ENCODE measurements at regions not wholly inside any gene's neighbourhood (a gene's known extent, or its start where the extent isn't known, plus 50 kb on each side); places are given as distances from the start of the nearest gene placed in this dataset.

- TF ChIP-seq SUZ12 (IDR thresholded peaks at IDR 0.05; ENCODE audit: extremely low read depth, insufficient read depth, insufficient read length) (no peak), ZNF274 (IDR thresholded peaks at IDR 0.05; ENCODE audit: low read depth, low read length) (no peak), YY1 (IDR thresholded peaks at IDR 0.05; ENCODE audit: insufficient read depth, insufficient read length) (no peak)
- no peaks in the 10 kb centered on the region for H3K36me3 ChIP-seq (ENCODE audit: insufficient read depth, insufficient read length, low read length)
- no peaks in the 10 kb centered on the region for H3K4me1 ChIP-seq (ENCODE audit: insufficient read depth, insufficient read length)
- H3K9me3 ChIP-seq (ENCODE audit: insufficient read depth, low read length) = 0 out of 2 replicates have a peak, but pooled peaks cover 7% of the 10 kb centered on the region
- H3K4me3 ChIP-seq (ENCODE audit: insufficient read length, low read depth) = no peak overlapping the region
- H3K9ac ChIP-seq (ENCODE audit: insufficient read length, low read depth) = no peak overlapping the region
- H3K27me3 ChIP-seq (ENCODE audit: insufficient read depth, insufficient read length) = no peaks in the 10 kb centered on the region
- DNase-seq (ENCODE audit: low read depth, low spot score) = no peak
These were observed 133.6 kb upstream of the PRICKLE2 start for GRCh38 chr3:64358853-64359252.

- DNase-seq (ENCODE audit: low read depth, low spot score) = no peak
- H3K9ac ChIP-seq (ENCODE audit: insufficient read length, low read depth) = no peak overlapping the region
- H3K4me3 ChIP-seq (ENCODE audit: insufficient read length, low read depth) = no peak overlapping the region
- H3K27me3 ChIP-seq (ENCODE audit: insufficient read depth, insufficient read length) = no peaks in the 10 kb centered on the region
- TF ChIP-seq SUZ12 (IDR thresholded peaks at IDR 0.05; ENCODE audit: extremely low read depth, insufficient read depth, insufficient read length) (no peak), YY1 (IDR thresholded peaks at IDR 0.05; ENCODE audit: insufficient read depth, insufficient read length) (no peak), ZNF274 (IDR thresholded peaks at IDR 0.05; ENCODE audit: low read depth, low read length) (no peak)
- H3K9me3 ChIP-seq (ENCODE audit: insufficient read depth, low read length) = 0 out of 2 replicates have a peak, but pooled peaks cover 7% of the 10 kb centered on the region
- H3K36me3 ChIP-seq (ENCODE audit: insufficient read depth, insufficient read length, low read length) = no peaks in the 10 kb centered on the region
- no peaks in the 10 kb centered on the region for H3K4me1 ChIP-seq (ENCODE audit: insufficient read depth, insufficient read length)
These were observed 132.9 kb upstream of the PRICKLE2 start for GRCh38 chr3:64358176-64358575.

GRCh38 chr3:64357481-64357880 lies 132.2 kb upstream of the PRICKLE2 start:
- Histone ChIP-seq H3K9ac (ENCODE audit: insufficient read length, low read depth) (no peak overlapping the region), H3K36me3 (ENCODE audit: insufficient read depth, insufficient read length, low read length) (no peaks in the 10 kb centered on the region), H3K27me3 (ENCODE audit: insufficient read depth, insufficient read length) (no peaks in the 10 kb centered on the region), H3K9me3 (ENCODE audit: insufficient read depth, low read length) (0 out of 2 replicates have a peak, but pooled peaks cover 7% of the 10 kb centered on the region), H3K4me3 (ENCODE audit: insufficient read length, low read depth) (no peak overlapping the region), H3K4me1 (ENCODE audit: insufficient read depth, insufficient read length) (no peaks in the 10 kb centered on the region)
- no peak for TF ChIP-seq YY1 (IDR thresholded peaks at IDR 0.05; ENCODE audit: insufficient read depth, insufficient read length)
- no peak for TF ChIP-seq SUZ12 (IDR thresholded peaks at IDR 0.05; ENCODE audit: extremely low read depth, insufficient read depth, insufficient read length)
- no peak for TF ChIP-seq ZNF274 (IDR thresholded peaks at IDR 0.05; ENCODE audit: low read depth, low read length)
- no peak for DNase-seq (ENCODE audit: low read depth, low spot score)

GRCh38 chr3:64355401-64355807 lies 130.1 kb upstream of the PRICKLE2 start:
- TF ChIP-seq SUZ12 (IDR thresholded peaks at IDR 0.05; ENCODE audit: extremely low read depth, insufficient read depth, insufficient read length) = no peak
- TF ChIP-seq YY1 (IDR thresholded peaks at IDR 0.05; ENCODE audit: insufficient read depth, insufficient read length) = no peak
- no peak for TF ChIP-seq ZNF274 (IDR thresholded peaks at IDR 0.05; ENCODE audit: low read depth, low read length)
- H3K4me3 ChIP-seq (ENCODE audit: insufficient read length, low read depth) = no peak overlapping the region
- 0 out of 2 replicates have a peak, but pooled peaks cover 7% of the 10 kb centered on the region for H3K9me3 ChIP-seq (ENCODE audit: insufficient read depth, low read length)
- no peak for DNase-seq (ENCODE audit: low read depth, low spot score)
- no peaks in the 10 kb centered on the region for H3K4me1 ChIP-seq (ENCODE audit: insufficient read depth, insufficient read length)
- H3K27me3 ChIP-seq (ENCODE audit: insufficient read depth, insufficient read length) = no peaks in the 10 kb centered on the region
- no peak overlapping the region for H3K9ac ChIP-seq (ENCODE audit: insufficient read length, low read depth)
- no peaks in the 10 kb centered on the region for H3K36me3 ChIP-seq (ENCODE audit: insufficient read depth, insufficient read length, low read length)

- H3K4me3 ChIP-seq (ENCODE audit: insufficient read length, low read depth) = no peak overlapping the region
- 0 out of 2 replicates have a peak, but pooled peaks cover 7% of the 10 kb centered on the region for H3K9me3 ChIP-seq (ENCODE audit: insufficient read depth, low read length)
- no peak for DNase-seq (ENCODE audit: low read depth, low spot score)
- H3K36me3 ChIP-seq (ENCODE audit: insufficient read depth, insufficient read length, low read length) = no peaks in the 10 kb centered on the region
- H3K4me1 ChIP-seq (ENCODE audit: insufficient read depth, insufficient read length) = no peaks in the 10 kb centered on the region
- H3K9ac ChIP-seq (ENCODE audit: insufficient read length, low read depth) = no peak overlapping the region
- TF ChIP-seq ZNF274 (IDR thresholded peaks at IDR 0.05; ENCODE audit: low read depth, low read length) (no peak), YY1 (IDR thresholded peaks at IDR 0.05; ENCODE audit: insufficient read depth, insufficient read length) (no peak), SUZ12 (IDR thresholded peaks at IDR 0.05; ENCODE audit: extremely low read depth, insufficient read depth, insufficient read length) (no peak)
- no peaks in the 10 kb centered on the region for H3K27me3 ChIP-seq (ENCODE audit: insufficient read depth, insufficient read length)
These were observed 129.7 kb upstream of the PRICKLE2 start for GRCh38 chr3:64354956-64355355.

GRCh38 chr3:64354221-64354620 lies 129.0 kb upstream of the PRICKLE2 start:
- TF ChIP-seq YY1 (IDR thresholded peaks at IDR 0.05; ENCODE audit: insufficient read depth, insufficient read length) (no peak), ZNF274 (IDR thresholded peaks at IDR 0.05; ENCODE audit: low read depth, low read length) (no peak), SUZ12 (IDR thresholded peaks at IDR 0.05; ENCODE audit: extremely low read depth, insufficient read depth, insufficient read length) (no peak)
- H3K9me3 ChIP-seq (ENCODE audit: insufficient read depth, low read length) = 0 out of 2 replicates have a peak, but pooled peaks cover 7% of the 10 kb centered on the region
- no peak for DNase-seq (ENCODE audit: low read depth, low spot score)

GRCh38 chr3:64353226-64353625 lies 128.0 kb upstream of the PRICKLE2 start:
- no peak overlapping the region for H3K4me3 ChIP-seq (ENCODE audit: insufficient read length, low read depth)
- DNase-seq (ENCODE audit: low read depth, low spot score) = no peak
- H3K4me1 ChIP-seq (ENCODE audit: insufficient read depth, insufficient read length) = no peaks in the 10 kb centered on the region
- H3K9ac ChIP-seq (ENCODE audit: insufficient read length, low read depth) = no peak overlapping the region
- TF ChIP-seq ZNF274 (IDR thresholded peaks at IDR 0.05; ENCODE audit: low read depth, low read length) = no peak
- TF ChIP-seq SUZ12 (IDR thresholded peaks at IDR 0.05; ENCODE audit: extremely low read depth, insufficient read depth, insufficient read length) = no peak
- no peak for TF ChIP-seq YY1 (IDR thresholded peaks at IDR 0.05; ENCODE audit: insufficient read depth, insufficient read length)
- 0 out of 2 replicates have a peak, but pooled peaks cover 7% of the 10 kb centered on the region for H3K9me3 ChIP-seq (ENCODE audit: insufficient read depth, low read length)
- H3K36me3 ChIP-seq (ENCODE audit: insufficient read depth, insufficient read length, low read length) = no peaks in the 10 kb centered on the region
- H3K27me3 ChIP-seq (ENCODE audit: insufficient read depth, insufficient read length) = no peaks in the 10 kb centered on the region

More at GRCh38 chr3:64354221-64354620, 129.0 kb upstream of the PRICKLE2 start:
- H3K4me1 ChIP-seq (ENCODE audit: insufficient read depth, insufficient read length) = no peaks in the 10 kb centered on the region
- H3K9ac ChIP-seq (ENCODE audit: insufficient read length, low read depth) = no peak overlapping the region
- no peaks in the 10 kb centered on the region for H3K27me3 ChIP-seq (ENCODE audit: insufficient read depth, insufficient read length)
- H3K4me3 ChIP-seq (ENCODE audit: insufficient read length, low read depth) = no peak overlapping the region
- no peaks in the 10 kb centered on the region for H3K36me3 ChIP-seq (ENCODE audit: insufficient read depth, insufficient read length, low read length)
